Left ventricle myocardium inferior (tissue), 1 donor: ENCODE measurements at regions not wholly inside any gene's neighbourhood (a gene's known extent, or its start where the extent isn't known, plus 50 kb on each side); places are given as distances from the start of the nearest gene placed in this dataset.

ENCODE experiments used
- DNase-seq: peaks from one replicate; pipeline ENCODE4 v3.0.0-alpha.2; 2020
- H3K27ac ChIP-seq: fragments of 200-600 bp; replicated peaks from 2 replicates; pipeline ENCODE4 v1.8.0; 2021
- H3K27me3 ChIP-seq: fragments of 200-600 bp; 2 replicates; pipeline ENCODE4 v1.8.0; 2021; ENCODE audit warnings: low read depth
- H3K36me3 ChIP-seq: fragments of 200-600 bp; 2 replicates; pipeline ENCODE4 v1.8.0; 2021
- H3K4me1 ChIP-seq: fragments of 200-600 bp; 2 replicates; pipeline ENCODE4 v1.8.0; 2021
- H3K4me3 ChIP-seq: fragments of 200-600 bp; 2 replicates; pipeline ENCODE4 v1.8.0; 2021; ENCODE audit warnings: mild to moderate bottlenecking, moderate library complexity
- H3K9me3 ChIP-seq: fragments of 200-600 bp; replicated peaks from 2 replicates; pipeline ENCODE4 v1.8.0; 2021
- intact Hi-C: fragments of 100-400 bp; cut with micrococcal nuclease; formaldehyde crosslinking; loops from one replicate; pipeline ENCODE4 v1.11.0; 2022
- TF ChIP-seq, protein P1 (sequence below): fragments of 200-600 bp; IDR thresholded peaks from 2 replicates; pipeline ENCODE4 v1.8.0; 2021; ENCODE audit warnings: antibody characterized with exemption, mild to moderate bottlenecking, borderline replicate concordance
- donor health status: DM: no; HTN: yes; CAD: no; lungs with severe emphysema.

DNA sequence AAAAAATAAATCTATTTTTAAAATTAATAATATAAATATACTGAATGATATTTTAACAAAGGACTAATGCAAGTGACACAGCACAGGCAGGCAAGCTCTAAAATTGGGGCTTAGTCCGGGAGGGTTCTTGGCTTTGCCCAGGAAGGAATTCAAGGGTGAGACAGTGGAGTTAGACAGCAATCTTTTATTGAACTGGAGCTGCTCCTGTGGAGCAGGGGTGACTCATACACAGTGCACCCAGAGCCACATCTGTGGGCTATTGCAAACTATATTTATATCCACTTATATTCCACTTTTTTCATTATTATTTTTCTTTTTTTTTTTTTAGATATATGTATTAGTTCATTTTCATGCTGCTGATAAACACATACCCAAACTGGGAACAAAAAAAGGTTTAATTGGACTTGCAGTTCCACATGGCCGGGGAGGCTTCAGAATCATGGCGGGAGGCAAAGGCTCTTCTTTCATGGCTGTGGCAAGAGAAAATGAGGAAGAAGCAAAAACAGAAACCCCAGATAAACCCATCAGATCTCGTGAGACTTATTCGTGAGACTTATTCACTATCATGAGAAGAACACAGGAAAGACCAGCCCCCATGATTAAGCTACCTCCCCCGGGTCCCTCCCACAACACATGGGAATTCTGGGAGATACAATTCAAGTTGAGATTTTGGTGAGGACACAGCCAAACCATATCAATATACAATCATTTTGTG is 437.1 kb downstream of the BCL11A start:
- no peaks in the 10 kb centered on the region for H3K27me3 ChIP-seq
- H3K27ac ChIP-seq, result no peak overlapping the region
- H3K4me1 ChIP-seq, result no peaks in the 10 kb centered on the region
- no peak overlapping the region for H3K4me3 ChIP-seq
- intact Hi-C loops, result no loop called here
- peaks cover 22% of the 10 kb centered on the region for H3K9me3 ChIP-seq
- DNase-seq, result no peak
- TF ChIP-seq, protein P1, sequence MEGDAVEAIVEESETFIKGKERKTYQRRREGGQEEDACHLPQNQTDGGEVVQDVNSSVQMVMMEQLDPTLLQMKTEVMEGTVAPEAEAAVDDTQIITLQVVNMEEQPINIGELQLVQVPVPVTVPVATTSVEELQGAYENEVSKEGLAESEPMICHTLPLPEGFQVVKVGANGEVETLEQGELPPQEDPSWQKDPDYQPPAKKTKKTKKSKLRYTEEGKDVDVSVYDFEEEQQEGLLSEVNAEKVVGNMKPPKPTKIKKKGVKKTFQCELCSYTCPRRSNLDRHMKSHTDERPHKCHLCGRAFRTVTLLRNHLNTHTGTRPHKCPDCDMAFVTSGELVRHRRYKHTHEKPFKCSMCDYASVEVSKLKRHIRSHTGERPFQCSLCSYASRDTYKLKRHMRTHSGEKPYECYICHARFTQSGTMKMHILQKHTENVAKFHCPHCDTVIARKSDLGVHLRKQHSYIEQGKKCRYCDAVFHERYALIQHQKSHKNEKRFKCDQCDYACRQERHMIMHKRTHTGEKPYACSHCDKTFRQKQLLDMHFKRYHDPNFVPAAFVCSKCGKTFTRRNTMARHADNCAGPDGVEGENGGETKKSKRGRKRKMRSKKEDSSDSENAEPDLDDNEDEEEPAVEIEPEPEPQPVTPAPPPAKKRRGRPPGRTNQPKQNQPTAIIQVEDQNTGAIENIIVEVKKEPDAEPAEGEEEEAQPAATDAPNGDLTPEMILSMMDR, result no peak
- no peaks in the 10 kb centered on the region for H3K36me3 ChIP-seq

DNA sequence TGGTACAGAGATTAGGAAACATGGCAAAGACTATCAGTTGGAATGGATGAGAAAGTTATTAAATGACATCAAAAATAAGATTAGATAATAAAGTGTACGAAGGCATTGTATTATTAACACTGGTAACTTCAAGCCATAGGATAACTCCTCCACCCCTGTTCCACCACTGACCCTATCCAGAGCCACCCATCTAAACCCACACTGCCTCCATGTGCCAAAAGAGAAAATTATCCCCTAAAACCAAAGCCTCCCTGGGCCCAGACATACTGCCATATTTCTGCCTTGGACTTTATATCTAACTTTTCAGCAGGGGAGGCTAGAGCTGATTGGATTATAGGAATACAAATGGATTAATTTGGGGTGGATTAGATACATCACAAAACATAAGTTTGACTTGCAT is 443.7 kb downstream of the BCL11A start:
- no peaks in the 10 kb centered on the region for H3K9me3 ChIP-seq
- H3K27me3 ChIP-seq, result no peaks in the 10 kb centered on the region
- H3K36me3 ChIP-seq, result no peaks in the 10 kb centered on the region
- TF ChIP-seq, protein P1, result no peak
- H3K4me3 ChIP-seq, result no peak overlapping the region
- no peak overlapping the region for H3K27ac ChIP-seq
- DNase-seq, result no peak
- H3K4me1 ChIP-seq, result peaks cover 6% of the 10 kb centered on the region
- intact Hi-C loops, result no loop called here

DNA sequence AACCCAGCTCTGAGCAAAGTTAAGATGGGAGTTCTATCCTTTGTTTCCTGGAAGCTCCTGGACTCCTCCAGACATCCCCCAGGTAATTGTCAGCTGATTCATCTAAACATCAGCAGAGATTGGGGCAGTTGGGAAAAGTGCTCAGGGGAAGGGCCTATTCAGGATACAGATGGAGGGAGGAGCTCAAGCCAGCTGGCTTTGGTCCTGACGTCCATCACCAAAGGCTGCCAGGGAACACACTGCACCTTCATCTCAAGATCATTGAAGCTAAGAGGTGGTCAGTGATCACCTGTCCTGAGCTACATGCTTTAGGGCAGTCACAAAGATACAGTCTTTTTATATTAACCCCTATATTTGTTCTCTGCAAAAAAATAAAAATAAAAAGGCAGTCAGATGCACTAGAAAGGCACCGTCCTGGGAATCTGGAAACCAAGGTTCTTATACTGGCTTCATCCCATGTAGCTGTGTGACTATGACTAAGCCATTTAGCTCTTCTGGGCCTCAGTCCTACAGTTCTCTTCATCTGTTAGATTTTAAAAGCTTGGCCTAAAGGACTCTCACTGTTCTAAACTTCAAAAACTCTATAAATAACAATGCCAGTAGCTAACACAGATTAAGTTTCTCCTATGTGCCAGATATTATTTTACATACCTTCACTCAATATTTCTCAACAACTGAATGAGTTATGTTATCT is 446.5 kb downstream of the BCL11A start:
- Histone ChIP-seq H3K4me1 (peaks cover 6% of the 10 kb centered on the region), H3K9me3 (no peaks in the 10 kb centered on the region), H3K27ac (peak overlapping the region; percentile 74), H3K4me3 (no peak overlapping the region), H3K36me3 (no peaks in the 10 kb centered on the region), H3K27me3 (no peaks in the 10 kb centered on the region)
- TF ChIP-seq, protein P1, result no peak
- intact Hi-C loops, result no loop called here
- DNase-seq, result peak; percentile 56

DNA sequence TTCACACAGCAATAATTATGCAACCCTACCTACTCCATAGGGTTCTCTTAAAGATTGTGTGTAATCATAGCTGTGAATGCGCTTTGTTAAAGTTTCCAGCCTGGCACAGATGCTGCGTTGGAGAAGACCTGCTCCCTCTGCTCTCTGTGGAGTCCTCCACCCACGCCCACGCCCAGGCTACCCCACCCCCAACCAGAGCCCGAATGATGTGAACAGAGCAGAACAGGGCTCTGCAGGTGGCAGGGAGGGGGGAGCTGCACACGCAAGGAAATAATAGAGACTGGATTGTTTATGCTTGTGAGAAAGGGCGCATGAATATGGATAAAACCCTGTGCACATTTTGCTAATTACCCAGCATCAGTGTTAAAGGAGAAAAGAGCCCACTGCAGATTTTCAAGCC is 447.5 kb downstream of the BCL11A start:
- Histone ChIP-seq H3K4me3 (no peak overlapping the region), H3K9me3 (no peaks in the 10 kb centered on the region), H3K27me3 (no peaks in the 10 kb centered on the region), H3K4me1 (peaks cover 6% of the 10 kb centered on the region), H3K27ac (no peak overlapping the region), H3K36me3 (no peaks in the 10 kb centered on the region)
- intact Hi-C loops, result no loop called here
- TF ChIP-seq, protein P1, result no peak
- DNase-seq, result no peak

DNA sequence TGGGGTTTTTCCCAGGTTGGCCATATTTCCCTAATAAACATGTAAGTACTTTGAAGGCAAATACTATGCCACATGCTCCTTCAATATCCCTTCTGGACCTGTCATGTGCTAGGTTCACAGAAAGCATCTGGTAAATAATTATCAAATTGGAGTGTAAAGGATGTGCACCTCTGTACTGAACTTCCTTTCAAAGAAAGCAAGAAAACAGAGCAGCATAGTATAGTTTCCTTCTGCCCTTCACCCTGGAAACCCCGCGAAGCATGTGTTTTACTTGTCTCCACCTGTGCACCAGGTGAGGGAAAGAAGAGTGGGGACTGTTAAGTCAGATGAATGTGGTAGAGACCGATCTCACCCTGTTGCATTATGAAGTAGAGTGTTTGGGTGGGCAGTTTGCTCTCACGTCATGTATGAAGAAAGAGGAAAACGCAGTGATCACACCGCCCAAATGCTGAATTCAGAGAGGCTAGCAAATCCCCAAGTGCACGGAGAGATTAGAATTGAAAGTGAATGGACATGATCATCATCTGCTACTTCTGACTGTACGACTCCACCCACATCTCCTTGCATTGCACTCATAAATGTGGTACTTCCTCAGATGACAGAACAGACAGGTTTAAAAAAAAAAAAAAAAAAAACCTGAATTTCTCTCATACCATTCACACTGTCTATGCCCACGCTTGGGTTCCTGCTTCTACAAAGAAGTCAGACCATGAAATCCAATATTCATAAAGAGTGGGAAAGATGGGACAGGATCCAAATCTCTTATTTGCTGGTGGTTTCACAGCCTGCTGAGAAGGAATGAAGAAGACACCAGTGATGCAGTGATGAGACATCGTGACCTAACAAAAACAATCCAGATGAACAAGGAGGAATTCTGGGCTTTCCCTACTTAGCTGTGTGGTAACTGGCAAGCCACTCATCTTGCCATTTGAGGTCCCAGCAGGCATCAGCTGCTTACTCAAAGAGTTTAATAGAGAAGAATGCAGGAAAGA is 448.6 kb downstream of the BCL11A start:
- DNase-seq, result no peak
- Histone ChIP-seq H3K9me3 (no peaks in the 10 kb centered on the region), H3K4me3 (no peak overlapping the region), H3K27ac (no peak overlapping the region), H3K36me3 (no peaks in the 10 kb centered on the region), H3K4me1 (peaks cover 6% of the 10 kb centered on the region), H3K27me3 (no peaks in the 10 kb centered on the region)
- TF ChIP-seq, protein P1, result no peak
- intact Hi-C loops, result no loop called here
